HG03139 (cell line): ENCODE measurements at regions not wholly inside any gene's neighbourhood (a gene's known extent, or its start where the extent isn't known, plus 50 kb on each side); places are given as distances from the start of the nearest gene placed in this dataset.
"Not testable (repeated sequence)": the region's sequence is repeated elsewhere in the genome, so short reads cannot be mapped to it uniquely, and the experiment has no call there.

Source experiments
- ATAC-seq: cut with Tn5 transposase; IDR thresholded peaks from one replicate; pipeline ENCODE4 v1.9.1; 2021; ENCODE audit not compliant: unreplicated experiment

DNA sequence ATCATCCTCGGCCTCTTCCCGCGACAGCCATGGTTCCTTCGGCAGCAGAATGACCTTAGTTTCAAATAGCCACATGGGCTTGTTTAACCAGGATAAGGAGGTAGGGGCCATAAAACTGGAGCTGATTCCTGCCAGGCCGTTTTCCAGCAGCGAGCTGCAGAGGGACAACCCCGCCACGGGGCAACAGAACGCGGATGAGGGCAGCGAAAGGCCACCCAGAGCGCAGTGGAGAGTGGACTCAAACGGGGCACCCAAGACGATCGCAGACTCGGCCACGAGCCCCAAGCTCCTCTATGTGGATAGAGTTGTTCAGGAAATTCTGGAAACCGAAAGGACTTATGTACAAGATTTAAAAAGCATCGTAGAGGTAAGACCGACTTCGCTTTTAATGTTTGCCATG is 131.8 kb upstream of the MTHFD1L start:
- ATAC-seq: no peak

GRCh38 chr6:150734235-150734634 is 131.3 kb upstream of the MTHFD1L start:
- no peak for ATAC-seq

GRCh38 chr6:150735341-150735851 is 130.1 kb upstream of the MTHFD1L start:
- no peak for ATAC-seq

DNA sequence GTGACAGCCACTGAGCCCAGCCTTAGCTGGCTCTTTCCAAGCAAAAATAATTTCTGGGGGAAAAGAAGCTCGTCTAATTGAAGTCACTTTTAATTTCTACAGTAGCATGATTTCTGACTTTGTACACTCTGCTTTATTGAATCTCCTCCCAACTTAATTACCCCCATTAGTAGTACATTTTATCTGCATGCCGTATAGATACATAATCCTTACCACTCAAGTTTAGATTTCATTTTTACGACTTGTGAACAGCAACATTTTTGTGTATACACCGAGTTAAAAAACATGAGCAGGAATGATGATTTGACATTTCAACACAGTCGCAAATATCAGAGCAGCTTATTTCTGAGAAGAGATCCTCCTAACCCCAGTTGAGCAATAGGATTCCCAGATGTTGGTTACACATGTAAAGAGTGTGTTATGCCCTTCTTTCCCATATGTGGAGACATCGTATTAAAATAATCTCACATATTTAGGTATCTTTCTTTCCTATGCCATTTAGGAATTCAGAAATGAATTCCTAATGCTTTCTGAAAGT is 127.3 kb upstream of the MTHFD1L start:
- ATAC-seq: no peak

DNA sequence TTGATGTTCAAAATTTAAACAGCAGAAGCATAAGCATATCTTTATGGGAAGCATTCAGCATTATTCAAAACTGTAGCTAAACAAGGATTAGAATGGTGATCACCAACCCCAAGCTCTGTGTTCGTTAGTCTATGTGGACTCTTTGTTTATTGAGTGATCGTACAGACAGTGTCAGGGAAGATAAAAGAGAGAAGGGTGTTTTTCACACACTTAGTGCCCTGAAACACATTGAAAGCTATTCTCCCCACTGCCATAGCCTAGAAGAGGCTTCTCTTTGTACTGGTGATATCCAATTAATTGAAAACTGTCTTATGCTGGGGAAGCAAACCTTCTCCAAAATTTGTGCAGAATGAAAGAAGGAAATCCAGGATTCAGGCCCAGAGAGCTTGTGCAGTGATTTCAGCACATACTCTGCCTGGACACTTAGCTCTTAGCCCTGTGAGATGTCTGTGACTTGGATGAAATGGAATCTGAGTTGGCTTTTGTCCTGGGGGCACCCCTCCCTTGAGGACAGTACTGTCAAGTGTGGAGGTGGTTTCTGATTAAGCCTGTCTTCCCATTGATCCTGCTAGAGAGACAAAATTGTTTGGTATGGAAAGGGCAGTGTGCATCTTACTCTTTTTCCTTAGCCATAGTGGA is 125.7 kb upstream of the MTHFD1L start:
- no peak for ATAC-seq

- no peak for ATAC-seq
Measured at GRCh38 chr6:150740453-150740852, 125.0 kb upstream of the MTHFD1L start.

- ATAC-seq: no peak
Measured at GRCh38 chr6:150741633-150742200, 123.8 kb upstream of the MTHFD1L start.

DNA sequence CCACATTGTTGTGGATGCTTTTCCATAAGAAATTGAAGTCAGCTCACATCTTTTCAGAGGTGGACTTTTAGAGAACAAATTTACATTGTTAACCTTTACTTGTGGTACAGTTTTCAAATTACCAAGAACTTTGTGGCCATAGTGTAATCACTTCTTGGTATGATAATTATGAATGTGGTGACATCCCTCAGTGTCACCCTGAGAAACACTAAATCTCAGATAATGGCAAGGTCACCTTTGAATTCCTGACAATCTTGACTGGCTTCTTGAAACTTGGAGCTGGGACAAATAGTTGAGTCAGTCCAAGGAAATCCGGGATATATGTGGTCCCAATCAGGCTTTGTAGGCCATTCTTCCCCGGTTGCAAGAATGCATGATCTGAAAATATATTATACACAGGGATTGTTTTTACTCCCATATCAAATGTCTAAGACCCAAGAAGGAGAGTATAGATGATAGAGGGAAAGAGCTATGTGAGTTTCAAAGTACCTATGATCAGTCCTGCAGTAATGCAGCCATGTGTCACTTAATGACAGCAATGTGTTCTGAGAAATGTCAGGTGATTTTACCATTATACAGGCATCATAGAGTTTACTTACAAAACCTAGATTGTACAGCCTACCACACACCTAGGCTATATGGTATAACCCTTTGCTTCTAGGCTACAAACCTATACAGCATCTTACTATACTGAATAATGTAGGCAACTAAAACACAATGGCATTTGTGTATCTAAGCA is 120.8 kb upstream of the MTHFD1L start:
- ATAC-seq: no peak

- ATAC-seq: no peak
Measured at GRCh38 chr6:150745896-150746295, 119.6 kb upstream of the MTHFD1L start.

- ATAC-seq: no peak
Measured at GRCh38 chr6:150747155-150747554, 118.3 kb upstream of the MTHFD1L start.

- no peak for ATAC-seq
Measured at GRCh38 chr6:150749091-150749670, 116.3 kb upstream of the MTHFD1L start.

DNA sequence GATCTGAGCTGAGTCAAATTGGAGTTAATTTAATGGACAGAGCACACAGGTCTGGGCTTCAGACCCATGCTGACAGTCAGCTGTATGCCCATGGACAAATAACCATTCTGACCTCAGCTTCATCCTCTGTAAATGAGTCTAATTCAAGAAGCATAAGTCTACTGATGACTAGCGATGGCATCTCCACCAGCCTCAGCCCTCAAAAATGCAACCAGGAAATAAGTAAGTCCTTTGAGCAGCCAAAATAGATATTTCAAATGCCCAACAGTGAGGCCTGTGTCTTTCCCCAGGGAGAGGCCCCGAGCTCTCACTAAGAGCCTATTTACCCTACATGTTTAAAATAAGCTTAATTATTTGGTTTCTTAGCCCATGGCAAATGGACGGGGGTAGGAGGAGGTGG is 114.2 kb upstream of the MTHFD1L start:
- no peak for ATAC-seq

DNA sequence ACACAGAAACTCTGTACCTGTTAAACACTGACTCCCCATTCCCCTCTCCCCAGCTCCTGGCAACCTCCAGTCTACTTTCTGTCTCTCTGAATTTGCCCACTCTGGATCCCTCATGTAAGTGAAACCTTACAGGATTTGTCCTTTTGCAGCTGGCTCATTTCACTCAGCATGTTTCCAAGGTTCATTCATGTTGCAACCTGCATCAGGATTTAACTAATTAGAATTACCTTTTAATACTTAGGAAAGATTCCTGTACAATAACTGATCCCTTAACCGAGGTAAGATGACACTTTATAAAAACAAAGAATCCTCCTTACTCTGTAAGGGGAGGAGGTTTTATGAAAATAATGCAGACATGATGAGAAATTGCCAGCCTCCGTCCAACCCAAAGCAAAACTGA is 113.1 kb upstream of the MTHFD1L start:
- no peak for ATAC-seq

DNA sequence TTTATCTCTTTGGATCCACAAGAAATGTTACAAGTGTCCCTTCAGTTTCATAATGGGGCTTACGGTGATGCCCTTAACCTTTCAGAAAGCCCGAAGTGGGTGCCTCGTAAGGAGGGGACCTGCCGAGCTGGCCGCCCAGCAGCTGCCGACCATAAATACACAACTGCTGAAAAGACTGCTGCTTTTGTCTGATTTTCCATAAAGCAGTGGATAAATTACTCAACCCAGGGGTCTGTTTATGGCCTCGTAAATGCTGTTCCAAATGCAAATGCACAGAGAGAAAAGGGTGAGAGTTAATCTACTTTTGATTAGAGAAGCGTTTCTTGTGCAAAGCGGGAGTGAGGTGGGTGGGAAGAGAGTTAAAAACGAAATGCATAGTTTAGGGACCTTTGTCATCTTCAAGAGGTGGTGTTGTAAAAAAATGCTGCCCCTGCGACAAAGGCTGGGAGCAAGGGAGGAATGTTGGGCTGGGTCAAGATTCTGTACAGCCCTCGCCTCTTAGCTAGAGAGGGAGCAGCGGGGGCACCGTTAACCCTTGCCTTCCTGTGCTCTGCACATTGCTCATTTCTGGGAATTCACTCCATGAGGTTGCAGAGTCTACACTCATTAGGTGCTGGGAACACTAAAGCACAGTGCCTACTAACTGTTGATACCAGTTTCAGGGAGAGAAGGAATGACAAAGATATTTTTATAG is 112.0 kb upstream of the MTHFD1L start:
- ATAC-seq: no peak

GRCh38 chr6:150755042-150755441 is 110.5 kb upstream of the MTHFD1L start:
- ATAC-seq: no peak

DNA sequence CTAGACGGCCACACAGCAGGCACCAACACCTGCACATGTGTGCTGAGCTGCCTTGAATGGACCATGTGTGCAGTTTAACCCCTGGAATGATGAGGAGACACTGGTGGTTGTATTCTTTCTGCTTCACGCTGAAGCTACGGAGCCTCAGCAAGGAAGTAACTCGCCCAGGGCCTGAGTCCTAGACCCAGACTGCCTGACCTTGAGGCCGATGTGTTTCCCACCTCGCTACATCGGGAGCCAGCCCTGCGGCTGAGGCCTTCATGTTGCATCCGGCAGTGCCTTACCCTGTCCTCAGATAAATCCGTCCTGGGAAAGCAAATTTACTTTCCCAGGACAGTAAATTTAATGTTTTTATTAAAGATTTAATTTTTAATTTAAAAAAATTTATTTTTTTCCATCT is 110.0 kb upstream of the MTHFD1L start:
- no peak for ATAC-seq

DNA sequence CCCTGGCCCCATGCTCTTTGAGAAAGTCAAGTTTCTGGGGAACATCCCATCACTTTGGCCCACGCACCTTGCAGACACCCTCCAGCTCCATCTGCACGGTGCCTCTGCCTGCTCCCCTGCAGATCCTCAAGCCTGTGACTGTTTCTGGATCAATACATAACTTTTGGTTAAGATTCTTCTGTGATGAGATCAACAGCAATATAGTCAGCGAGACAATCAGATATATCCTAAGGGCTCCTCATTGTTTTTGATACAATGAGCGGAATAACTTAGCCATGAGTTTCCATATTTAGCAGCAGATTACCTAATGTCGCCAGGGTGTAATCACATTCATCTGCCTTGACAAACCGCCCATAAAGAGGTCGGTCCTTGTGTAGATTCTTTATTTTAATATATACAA is 109.3 kb upstream of the MTHFD1L start:
- ATAC-seq: no peak

GRCh38 chr6:150757807-150758206 is 107.7 kb upstream of the MTHFD1L start:
- ATAC-seq: not testable (repeated sequence)

- no peak for ATAC-seq
Measured at GRCh38 chr6:150759483-150759882, 106.0 kb upstream of the MTHFD1L start.

GRCh38 chr6:150761771-150762170 is 103.7 kb upstream of the MTHFD1L start:
- ATAC-seq: no peak
